SK-N-MC (cell line): ENCODE measurements at regions not wholly inside any gene's neighbourhood (a gene's known extent, or its start where the extent isn't known, plus 50 kb on each side); places are given as distances from the start of the nearest gene placed in this dataset.

Source experiments
- EZH2 ChIP-seq: fragments of 200-600 bp; sonication (generic); IDR thresholded peaks from one replicate; pipeline ENCODE4 v1.6.1; 2017; ENCODE audit warnings: antibody characterized with exemption
- FOXP2 ChIP-seq: optimal IDR thresholded peaks from 2 replicates; pipeline ENCODE3; 2011; ENCODE audit warnings: mild to moderate bottlenecking, moderate library complexity; ENCODE audit not compliant: insufficient read depth; ENCODE audit errors: extremely low read length, control extremely low read depth
- POLR2AphosphoS5 ChIP-seq: IDR thresholded peaks from 2 replicates; pipeline ENCODE4 v1.6.1; 2012; ENCODE audit warnings: mild to moderate bottlenecking, low read depth, low read length, borderline replicate concordance

DNA sequence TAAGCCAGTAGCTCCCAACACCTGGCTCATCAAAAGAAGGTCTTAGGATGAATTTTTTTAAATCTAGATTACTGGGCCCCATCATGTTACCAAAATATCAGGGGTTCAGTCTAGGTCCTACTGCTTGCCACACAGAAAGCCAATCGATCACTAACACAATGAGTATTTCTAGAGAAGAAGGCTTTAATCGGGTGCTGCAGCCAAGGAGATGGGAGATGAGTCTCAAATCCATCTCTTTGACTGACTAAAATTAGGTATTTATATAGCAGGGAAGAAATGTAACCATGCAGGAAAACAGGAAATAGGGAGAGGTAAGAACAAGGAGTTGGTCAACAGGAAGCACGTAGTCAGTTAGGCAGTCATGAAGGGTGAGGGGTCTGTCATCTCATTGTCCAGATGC, 288.2 kb downstream of the CEP170 start:
- TF ChIP-seq POLR2AphosphoS5 (no peak), EZH2 (no peak), FOXP2 (no peak)
